ENCODE measurements at regions not wholly inside any gene's neighbourhood (a gene's known extent, or its start where the extent isn't known, plus 50 kb on each side); places are given as distances from the start of the nearest gene placed in this dataset.

DNA sequence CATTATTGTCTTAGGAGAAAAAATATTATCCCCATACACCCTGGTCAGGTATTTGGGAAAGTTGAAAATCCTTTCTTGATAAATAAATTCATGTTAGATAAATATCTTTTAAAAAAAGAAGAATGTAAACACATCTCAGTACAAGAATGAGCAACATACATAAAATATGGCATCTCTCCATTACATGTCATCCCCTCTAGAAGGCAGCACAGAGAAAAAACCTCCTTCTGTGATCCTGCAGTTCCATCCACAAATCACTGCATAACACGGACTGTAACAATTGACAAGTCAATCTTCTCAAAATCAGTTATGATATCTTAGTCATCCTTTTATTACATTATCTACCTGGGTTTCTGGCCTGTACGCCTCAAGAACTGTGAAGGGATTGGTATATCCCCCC lies 683.9 kb upstream of the KLHL1 start:
- Histone ChIP-seq H3K9me2 (ENCODE audit: insufficient read depth, low read length) (no peaks in the 10 kb centered on the region), H3K27me3 (ENCODE audit: insufficient read depth, low read depth, low read length) (no peaks in the 10 kb centered on the region), H4K20me1 (ENCODE audit: insufficient read depth) (no peaks in the 10 kb centered on the region), H3K36me3 (ENCODE audit: insufficient read depth, low read length) (no peaks in the 10 kb centered on the region), H2AFZ (ENCODE audit: low read depth, low read length) (no peak overlapping the region), H3K4me3 (ENCODE audit: low read length) (no peak overlapping the region), H3K9ac (ENCODE audit: low read length) (no peak overlapping the region), H3K9me3 (ENCODE audit: low read length) (no peaks in the 10 kb centered on the region), H3K27ac (ENCODE audit: low read length) (no peak overlapping the region), H3K4me2 (ENCODE audit: low read length) (no peak overlapping the region), H3F3A (ENCODE audit: insufficient read depth, low read length, poor library complexity, severe bottlenecking) (no peaks in the 10 kb centered on the region), H3K79me2 (replicated peaks; ENCODE audit: insufficient read depth, low read length) (no peaks in the 10 kb centered on the region)
- no peak for TF ChIP-seq MXI1 (conservative IDR thresholded peaks at IDR 0.05; ENCODE audit: poor library complexity, severe bottlenecking)
- TF ChIP-seq EP300 (conservative IDR thresholded peaks at IDR 0.05; ENCODE audit: poor library complexity, severe bottlenecking): no peak
- TF ChIP-seq, protein P1, sequence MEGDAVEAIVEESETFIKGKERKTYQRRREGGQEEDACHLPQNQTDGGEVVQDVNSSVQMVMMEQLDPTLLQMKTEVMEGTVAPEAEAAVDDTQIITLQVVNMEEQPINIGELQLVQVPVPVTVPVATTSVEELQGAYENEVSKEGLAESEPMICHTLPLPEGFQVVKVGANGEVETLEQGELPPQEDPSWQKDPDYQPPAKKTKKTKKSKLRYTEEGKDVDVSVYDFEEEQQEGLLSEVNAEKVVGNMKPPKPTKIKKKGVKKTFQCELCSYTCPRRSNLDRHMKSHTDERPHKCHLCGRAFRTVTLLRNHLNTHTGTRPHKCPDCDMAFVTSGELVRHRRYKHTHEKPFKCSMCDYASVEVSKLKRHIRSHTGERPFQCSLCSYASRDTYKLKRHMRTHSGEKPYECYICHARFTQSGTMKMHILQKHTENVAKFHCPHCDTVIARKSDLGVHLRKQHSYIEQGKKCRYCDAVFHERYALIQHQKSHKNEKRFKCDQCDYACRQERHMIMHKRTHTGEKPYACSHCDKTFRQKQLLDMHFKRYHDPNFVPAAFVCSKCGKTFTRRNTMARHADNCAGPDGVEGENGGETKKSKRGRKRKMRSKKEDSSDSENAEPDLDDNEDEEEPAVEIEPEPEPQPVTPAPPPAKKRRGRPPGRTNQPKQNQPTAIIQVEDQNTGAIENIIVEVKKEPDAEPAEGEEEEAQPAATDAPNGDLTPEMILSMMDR (IDR thresholded peaks at IDR 0.05; ENCODE audit: poor library complexity, severe bottlenecking): no peak
- no peak for TF ChIP-seq RAD21 (conservative IDR thresholded peaks at IDR 0.05)
- TF ChIP-seq TAF1 (IDR thresholded peaks at IDR 0.05; ENCODE audit: low read depth): no peak
- TF ChIP-seq SMC3 (conservative IDR thresholded peaks at IDR 0.05; ENCODE audit: poor library complexity): no peak

DNA sequence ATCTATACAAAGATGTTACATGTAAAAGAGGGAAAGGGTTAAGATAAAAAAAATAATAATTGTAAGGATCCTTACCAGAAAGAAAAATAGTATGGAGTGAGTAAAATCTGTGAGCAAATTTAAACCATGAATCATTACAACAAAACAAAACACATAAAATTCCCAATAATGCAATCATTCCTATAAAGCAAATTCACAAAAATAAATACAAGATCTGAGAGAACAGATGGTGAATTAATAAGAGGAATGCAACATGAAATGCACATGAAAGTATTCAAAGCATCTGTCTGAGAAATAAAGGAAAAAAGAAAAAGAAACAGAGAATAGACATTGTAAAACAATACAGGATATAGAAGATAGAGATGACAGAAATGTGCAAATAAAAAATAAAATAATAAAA lies 681.5 kb upstream of the KLHL1 start:
- Histone ChIP-seq H3K4me2 (ENCODE audit: low read length) (no peak overlapping the region), H2AFZ (ENCODE audit: low read depth, low read length) (no peak overlapping the region)

More for the DNA sequence above, 681.5 kb upstream of the KLHL1 start:
- no peaks in the 10 kb centered on the region for H3K79me2 ChIP-seq (replicated peaks; ENCODE audit: insufficient read depth, low read length)
- H3F3A ChIP-seq (ENCODE audit: insufficient read depth, low read length, poor library complexity, severe bottlenecking): no peaks in the 10 kb centered on the region
- TF ChIP-seq RAD21 (conservative IDR thresholded peaks at IDR 0.05) (no peak), EP300 (conservative IDR thresholded peaks at IDR 0.05; ENCODE audit: poor library complexity, severe bottlenecking) (no peak), EZH2 (IDR thresholded peaks at IDR 0.05; ENCODE audit: borderline replicate concordance, insufficient read depth, low read length, poor library complexity, severe bottlenecking) (no peak), POLR2AphosphoS5 (IDR thresholded peaks at IDR 0.05) (no peak), MXI1 (conservative IDR thresholded peaks at IDR 0.05; ENCODE audit: poor library complexity, severe bottlenecking) (no peak), TAF1 (IDR thresholded peaks at IDR 0.05; ENCODE audit: low read depth) (no peak), SMC3 (conservative IDR thresholded peaks at IDR 0.05; ENCODE audit: poor library complexity) (no peak)
- TF ChIP-seq, protein P1 (IDR thresholded peaks at IDR 0.05; ENCODE audit: poor library complexity, severe bottlenecking): no peak
- TF ChIP-seq, protein P2, sequence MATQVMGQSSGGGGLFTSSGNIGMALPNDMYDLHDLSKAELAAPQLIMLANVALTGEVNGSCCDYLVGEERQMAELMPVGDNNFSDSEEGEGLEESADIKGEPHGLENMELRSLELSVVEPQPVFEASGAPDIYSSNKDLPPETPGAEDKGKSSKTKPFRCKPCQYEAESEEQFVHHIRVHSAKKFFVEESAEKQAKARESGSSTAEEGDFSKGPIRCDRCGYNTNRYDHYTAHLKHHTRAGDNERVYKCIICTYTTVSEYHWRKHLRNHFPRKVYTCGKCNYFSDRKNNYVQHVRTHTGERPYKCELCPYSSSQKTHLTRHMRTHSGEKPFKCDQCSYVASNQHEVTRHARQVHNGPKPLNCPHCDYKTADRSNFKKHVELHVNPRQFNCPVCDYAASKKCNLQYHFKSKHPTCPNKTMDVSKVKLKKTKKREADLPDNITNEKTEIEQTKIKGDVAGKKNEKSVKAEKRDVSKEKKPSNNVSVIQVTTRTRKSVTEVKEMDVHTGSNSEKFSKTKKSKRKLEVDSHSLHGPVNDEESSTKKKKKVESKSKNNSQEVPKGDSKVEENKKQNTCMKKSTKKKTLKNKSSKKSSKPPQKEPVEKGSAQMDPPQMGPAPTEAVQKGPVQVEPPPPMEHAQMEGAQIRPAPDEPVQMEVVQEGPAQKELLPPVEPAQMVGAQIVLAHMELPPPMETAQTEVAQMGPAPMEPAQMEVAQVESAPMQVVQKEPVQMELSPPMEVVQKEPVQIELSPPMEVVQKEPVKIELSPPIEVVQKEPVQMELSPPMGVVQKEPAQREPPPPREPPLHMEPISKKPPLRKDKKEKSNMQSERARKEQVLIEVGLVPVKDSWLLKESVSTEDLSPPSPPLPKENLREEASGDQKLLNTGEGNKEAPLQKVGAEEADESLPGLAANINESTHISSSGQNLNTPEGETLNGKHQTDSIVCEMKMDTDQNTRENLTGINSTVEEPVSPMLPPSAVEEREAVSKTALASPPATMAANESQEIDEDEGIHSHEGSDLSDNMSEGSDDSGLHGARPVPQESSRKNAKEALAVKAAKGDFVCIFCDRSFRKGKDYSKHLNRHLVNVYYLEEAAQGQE (IDR thresholded peaks at IDR 0.05; ENCODE audit: borderline replicate concordance): no peak
- H3K4me3 ChIP-seq (ENCODE audit: low read length): no peak overlapping the region
- H4K20me1 ChIP-seq (ENCODE audit: insufficient read depth): no peaks in the 10 kb centered on the region
- no peak overlapping the region for H3K27ac ChIP-seq (ENCODE audit: low read length)
- H3K36me3 ChIP-seq (ENCODE audit: insufficient read depth, low read length): no peaks in the 10 kb centered on the region
- H3K9me2 ChIP-seq (ENCODE audit: insufficient read depth, low read length): no peaks in the 10 kb centered on the region
- no peaks in the 10 kb centered on the region for H3K27me3 ChIP-seq (ENCODE audit: insufficient read depth, low read depth, low read length)
- H3K9me3 ChIP-seq (ENCODE audit: low read length): no peaks in the 10 kb centered on the region
- no peak overlapping the region for H3K9ac ChIP-seq (ENCODE audit: low read length)

Data from neural cell (in vitro differentiated cells).